ENCODE measurements at regions not wholly inside any gene's neighbourhood (a gene's known extent, or its start where the extent isn't known, plus 50 kb on each side); places are given as distances from the start of the nearest gene placed in this dataset.

DNA sequence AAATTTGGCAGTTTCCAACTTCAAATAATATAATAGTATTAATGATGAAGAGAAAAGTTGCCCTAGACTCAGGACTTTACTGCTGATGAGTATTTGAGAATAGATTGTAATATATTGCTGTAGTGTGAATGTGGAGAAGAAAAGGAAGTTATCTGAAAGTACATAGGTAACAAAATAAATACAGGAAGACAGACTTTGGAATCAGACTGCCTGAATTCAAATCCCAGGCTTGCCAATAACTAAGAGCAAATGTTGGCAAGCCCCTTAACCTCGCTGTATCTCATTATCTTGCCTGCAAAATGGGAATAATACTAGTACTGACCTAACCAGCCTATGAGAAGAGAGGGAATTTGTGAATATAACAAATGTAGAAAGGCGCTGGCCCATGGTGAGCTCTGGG is 765.2 kb upstream of the ID2 start:
- TF ChIP-seq, protein P1, sequence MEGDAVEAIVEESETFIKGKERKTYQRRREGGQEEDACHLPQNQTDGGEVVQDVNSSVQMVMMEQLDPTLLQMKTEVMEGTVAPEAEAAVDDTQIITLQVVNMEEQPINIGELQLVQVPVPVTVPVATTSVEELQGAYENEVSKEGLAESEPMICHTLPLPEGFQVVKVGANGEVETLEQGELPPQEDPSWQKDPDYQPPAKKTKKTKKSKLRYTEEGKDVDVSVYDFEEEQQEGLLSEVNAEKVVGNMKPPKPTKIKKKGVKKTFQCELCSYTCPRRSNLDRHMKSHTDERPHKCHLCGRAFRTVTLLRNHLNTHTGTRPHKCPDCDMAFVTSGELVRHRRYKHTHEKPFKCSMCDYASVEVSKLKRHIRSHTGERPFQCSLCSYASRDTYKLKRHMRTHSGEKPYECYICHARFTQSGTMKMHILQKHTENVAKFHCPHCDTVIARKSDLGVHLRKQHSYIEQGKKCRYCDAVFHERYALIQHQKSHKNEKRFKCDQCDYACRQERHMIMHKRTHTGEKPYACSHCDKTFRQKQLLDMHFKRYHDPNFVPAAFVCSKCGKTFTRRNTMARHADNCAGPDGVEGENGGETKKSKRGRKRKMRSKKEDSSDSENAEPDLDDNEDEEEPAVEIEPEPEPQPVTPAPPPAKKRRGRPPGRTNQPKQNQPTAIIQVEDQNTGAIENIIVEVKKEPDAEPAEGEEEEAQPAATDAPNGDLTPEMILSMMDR (conservative IDR thresholded peaks at IDR 0.05; ENCODE audit: low read depth, low read length): no peak
- TF ChIP-seq EZH2 (IDR thresholded peaks at IDR 0.05; ENCODE audit: borderline replicate concordance, low read depth, low read length, poor library complexity, severe bottlenecking): no peak
